ENCODE measurements at regions not wholly inside any gene's neighbourhood (a gene's known extent, or its start where the extent isn't known, plus 50 kb on each side); places are given as distances from the start of the nearest gene placed in this dataset.

GRCh38 chr6:61558796-61559195 is 727.2 kb downstream of the KHDRBS2 start:
- no peak for TF ChIP-seq TAF1 (IDR thresholded peaks at IDR 0.05; ENCODE audit: borderline replicate concordance, insufficient read depth, low read length)
- TF ChIP-seq POLR2AphosphoS5 (IDR thresholded peaks at IDR 0.05; ENCODE audit: low read depth, low read length), result no peak
